C4-2B (cell line): ENCODE measurements at regions not wholly inside any gene's neighbourhood (a gene's known extent, or its start where the extent isn't known, plus 50 kb on each side); places are given as distances from the start of the nearest gene placed in this dataset.

Experiments used
- ZFX ChIP-seq: fragments of 450-650 bp; IDR thresholded peaks from 2 replicates; pipeline ENCODE4 v1.6.1; 2017
- TF ChIP-seq, protein P1 (sequence below): fragments of 450-650 bp; conservative IDR thresholded peaks from 2 replicates; pipeline ENCODE4 v1.5.1; 2017; ENCODE audit warnings: mild to moderate bottlenecking

DNA sequence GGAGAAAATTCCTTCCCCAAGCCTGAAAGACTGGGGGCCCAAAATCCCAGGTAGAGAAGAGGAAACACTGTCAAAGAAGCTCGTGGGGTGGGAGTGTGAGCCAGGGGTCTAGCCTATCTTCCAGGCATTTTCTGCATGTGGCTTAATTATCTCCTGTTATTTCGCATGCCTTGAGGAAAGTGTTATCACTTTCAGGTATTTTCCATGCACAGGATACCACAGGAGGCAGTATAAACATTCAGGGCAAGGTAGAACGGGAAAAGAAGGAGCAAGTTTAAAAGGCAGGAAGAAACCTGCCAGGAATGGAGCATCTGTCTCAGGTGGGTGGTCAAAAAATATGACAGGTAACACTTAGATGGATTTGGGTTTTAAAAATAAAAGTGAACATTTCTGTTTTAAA, 575.3 kb upstream of the ZNF385D start:
- TF ChIP-seq, protein P1, sequence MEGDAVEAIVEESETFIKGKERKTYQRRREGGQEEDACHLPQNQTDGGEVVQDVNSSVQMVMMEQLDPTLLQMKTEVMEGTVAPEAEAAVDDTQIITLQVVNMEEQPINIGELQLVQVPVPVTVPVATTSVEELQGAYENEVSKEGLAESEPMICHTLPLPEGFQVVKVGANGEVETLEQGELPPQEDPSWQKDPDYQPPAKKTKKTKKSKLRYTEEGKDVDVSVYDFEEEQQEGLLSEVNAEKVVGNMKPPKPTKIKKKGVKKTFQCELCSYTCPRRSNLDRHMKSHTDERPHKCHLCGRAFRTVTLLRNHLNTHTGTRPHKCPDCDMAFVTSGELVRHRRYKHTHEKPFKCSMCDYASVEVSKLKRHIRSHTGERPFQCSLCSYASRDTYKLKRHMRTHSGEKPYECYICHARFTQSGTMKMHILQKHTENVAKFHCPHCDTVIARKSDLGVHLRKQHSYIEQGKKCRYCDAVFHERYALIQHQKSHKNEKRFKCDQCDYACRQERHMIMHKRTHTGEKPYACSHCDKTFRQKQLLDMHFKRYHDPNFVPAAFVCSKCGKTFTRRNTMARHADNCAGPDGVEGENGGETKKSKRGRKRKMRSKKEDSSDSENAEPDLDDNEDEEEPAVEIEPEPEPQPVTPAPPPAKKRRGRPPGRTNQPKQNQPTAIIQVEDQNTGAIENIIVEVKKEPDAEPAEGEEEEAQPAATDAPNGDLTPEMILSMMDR = no peak; the same call in 1 of the 2 replicates
- no peak for TF ChIP-seq ZFX
